ENCODE measurements at regions not wholly inside any gene's neighbourhood (a gene's known extent, or its start where the extent isn't known, plus 50 kb on each side); places are given as distances from the start of the nearest gene placed in this dataset.

- ChIA-PET CTCF (no interaction called here), POLR2A (ENCODE audit: low non-redundant PET) (no interaction called here)
- intact Hi-C loops (cut with micrococcal nuclease; ENCODE audit: unreplicated experiment) = no loop called here
- Histone ChIP-seq H3K4me3 (ENCODE audit: low read depth, low read length, poor library complexity, severe bottlenecking) (no peak overlapping the region), H3K27me3 (replicated peaks; ENCODE audit: insufficient read depth, low read depth, low read length, poor library complexity) (no peaks in the 10 kb centered on the region), H3K4me1 (ENCODE audit: insufficient read depth, low read length, poor library complexity, severe bottlenecking) (peaks cover 11% of the 10 kb centered on the region), H3K36me3 (ENCODE audit: insufficient read depth, low read length, poor library complexity, severe bottlenecking) (no peaks in the 10 kb centered on the region), H3K27ac (ENCODE audit: low read depth, low read length, poor library complexity, severe bottlenecking) (no peak overlapping the region), H3K9me3 (ENCODE audit: low read depth, low read length, poor library complexity, severe bottlenecking) (no peaks in the 10 kb centered on the region)
- no peak for DNase-seq (ENCODE audit: low spot score)
- no TSS peak for BruUV-seq (replicated peaks)
- TF ChIP-seq EZH2 (IDR thresholded peaks at IDR 0.05; ENCODE audit: borderline replicate concordance, low read depth, low read length, poor library complexity, severe bottlenecking) = no peak
- TF ChIP-seq, protein P1, sequence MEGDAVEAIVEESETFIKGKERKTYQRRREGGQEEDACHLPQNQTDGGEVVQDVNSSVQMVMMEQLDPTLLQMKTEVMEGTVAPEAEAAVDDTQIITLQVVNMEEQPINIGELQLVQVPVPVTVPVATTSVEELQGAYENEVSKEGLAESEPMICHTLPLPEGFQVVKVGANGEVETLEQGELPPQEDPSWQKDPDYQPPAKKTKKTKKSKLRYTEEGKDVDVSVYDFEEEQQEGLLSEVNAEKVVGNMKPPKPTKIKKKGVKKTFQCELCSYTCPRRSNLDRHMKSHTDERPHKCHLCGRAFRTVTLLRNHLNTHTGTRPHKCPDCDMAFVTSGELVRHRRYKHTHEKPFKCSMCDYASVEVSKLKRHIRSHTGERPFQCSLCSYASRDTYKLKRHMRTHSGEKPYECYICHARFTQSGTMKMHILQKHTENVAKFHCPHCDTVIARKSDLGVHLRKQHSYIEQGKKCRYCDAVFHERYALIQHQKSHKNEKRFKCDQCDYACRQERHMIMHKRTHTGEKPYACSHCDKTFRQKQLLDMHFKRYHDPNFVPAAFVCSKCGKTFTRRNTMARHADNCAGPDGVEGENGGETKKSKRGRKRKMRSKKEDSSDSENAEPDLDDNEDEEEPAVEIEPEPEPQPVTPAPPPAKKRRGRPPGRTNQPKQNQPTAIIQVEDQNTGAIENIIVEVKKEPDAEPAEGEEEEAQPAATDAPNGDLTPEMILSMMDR (conservative IDR thresholded peaks at IDR 0.05; ENCODE audit: low read depth, low read length) = no peak
Measured at GRCh38 chr15:62756326-62756994, 286.1 kb upstream of the TPM1 start.

- DNase-seq (ENCODE audit: low spot score) = no peak
- TF ChIP-seq, protein P1 (conservative IDR thresholded peaks at IDR 0.05; ENCODE audit: low read depth, low read length) = no peak
- no peak for TF ChIP-seq EZH2 (IDR thresholded peaks at IDR 0.05; ENCODE audit: borderline replicate concordance, low read depth, low read length, poor library complexity, severe bottlenecking)
- H3K4me1 ChIP-seq (ENCODE audit: insufficient read depth, low read length, poor library complexity, severe bottlenecking) = peaks cover 11% of the 10 kb centered on the region
- ChIA-PET POLR2A (ENCODE audit: low non-redundant PET) (no interaction called here), CTCF (no interaction called here)
- no TSS peak for BruUV-seq (replicated peaks)
- no peak overlapping the region for H3K27ac ChIP-seq (ENCODE audit: low read depth, low read length, poor library complexity, severe bottlenecking)
- intact Hi-C loops (cut with micrococcal nuclease; ENCODE audit: unreplicated experiment) = no loop called here
- no peaks in the 10 kb centered on the region for H3K9me3 ChIP-seq (ENCODE audit: low read depth, low read length, poor library complexity, severe bottlenecking)
- H3K36me3 ChIP-seq (ENCODE audit: insufficient read depth, low read length, poor library complexity, severe bottlenecking) = no peaks in the 10 kb centered on the region
- H3K4me3 ChIP-seq (ENCODE audit: low read depth, low read length, poor library complexity, severe bottlenecking) = no peak overlapping the region
- H3K27me3 ChIP-seq (replicated peaks; ENCODE audit: insufficient read depth, low read depth, low read length, poor library complexity) = no peaks in the 10 kb centered on the region
Measured at GRCh38 chr15:62756995-62757360, 285.6 kb upstream of the TPM1 start.

DNA sequence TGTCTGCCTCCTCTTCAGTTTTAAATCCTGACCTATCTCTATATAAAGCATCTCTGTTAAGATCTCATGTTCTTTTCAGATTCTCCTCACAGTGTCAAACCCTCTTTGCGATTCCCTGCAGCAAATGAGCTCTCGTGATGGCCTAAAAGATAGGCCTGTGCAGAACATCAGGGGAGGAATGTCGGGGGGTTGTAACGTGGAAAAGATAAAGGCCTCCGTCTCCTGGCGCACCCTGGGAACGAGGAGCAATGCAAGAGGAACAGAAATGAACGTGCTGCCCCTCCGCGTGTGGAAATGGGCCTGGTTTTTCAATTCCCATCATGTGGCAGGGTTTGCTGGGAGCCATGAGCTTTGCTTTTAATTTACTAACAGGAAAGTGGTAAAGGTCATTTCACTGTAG, 285.0 kb upstream of the TPM1 start:
- no peaks in the 10 kb centered on the region for H3K36me3 ChIP-seq (ENCODE audit: insufficient read depth, low read length, poor library complexity, severe bottlenecking)
- H3K27ac ChIP-seq (ENCODE audit: low read depth, low read length, poor library complexity, severe bottlenecking) = no peak overlapping the region
- no peaks in the 10 kb centered on the region for H3K9me3 ChIP-seq (ENCODE audit: low read depth, low read length, poor library complexity, severe bottlenecking)
- intact Hi-C loops (cut with micrococcal nuclease; ENCODE audit: unreplicated experiment) = no loop called here
- no peak overlapping the region for H3K4me3 ChIP-seq (ENCODE audit: low read depth, low read length, poor library complexity, severe bottlenecking)
- peaks cover 11% of the 10 kb centered on the region for H3K4me1 ChIP-seq (ENCODE audit: insufficient read depth, low read length, poor library complexity, severe bottlenecking)
- CTCF ChIA-PET = no interaction called here
- no TSS peak for BruUV-seq (replicated peaks)
- no peaks in the 10 kb centered on the region for H3K27me3 ChIP-seq (replicated peaks; ENCODE audit: insufficient read depth, low read depth, low read length, poor library complexity)
- POLR2A ChIA-PET (ENCODE audit: low non-redundant PET) = no interaction called here
- no peak for DNase-seq (ENCODE audit: low spot score)
- TF ChIP-seq, protein P1 (conservative IDR thresholded peaks at IDR 0.05; ENCODE audit: low read depth, low read length) = no peak
- no peak for TF ChIP-seq EZH2 (IDR thresholded peaks at IDR 0.05; ENCODE audit: borderline replicate concordance, low read depth, low read length, poor library complexity, severe bottlenecking)

Measured in A673 (cell line).